IMR-90 (cell line): ENCODE measurements at regions not wholly inside any gene's neighbourhood (a gene's known extent, or its start where the extent isn't known, plus 50 kb on each side); places are given as distances from the start of the nearest gene placed in this dataset.

Experiments
- CEBPB ChIP-seq: IDR thresholded peaks from 2 replicates; pipeline ENCODE4 v1.6.1; 2012; ENCODE audit warnings: low read depth, low read length, improper control_type of control experiment
- CHD1 ChIP-seq: IDR thresholded peaks from 2 replicates; pipeline ENCODE4 v1.6.1; 2012; ENCODE audit warnings: low read depth, low read length, improper control_type of control experiment
- MAFK ChIP-seq: IDR thresholded peaks from 2 replicates; pipeline ENCODE4 v1.6.1; 2012; ENCODE audit warnings: low read depth, low read length, improper control_type of control experiment
- MAZ ChIP-seq: IDR thresholded peaks from 2 replicates; pipeline ENCODE4 v1.6.1; 2012; ENCODE audit warnings: low read depth, mild to moderate bottlenecking, low read length, improper control_type of control experiment, moderate library complexity, borderline replicate concordance
- MXI1 ChIP-seq: IDR thresholded peaks from 2 replicates; pipeline ENCODE4 v1.6.1; 2012; ENCODE audit warnings: low read depth, mild to moderate bottlenecking, low read length, moderate library complexity, borderline replicate concordance
- POLR2A ChIP-seq: IDR thresholded peaks from 2 replicates; pipeline ENCODE4 v1.6.1; 2012; ENCODE audit warnings: mild to moderate bottlenecking, low read depth, low read length
- RAD21 ChIP-seq: IDR thresholded peaks from 2 replicates; pipeline ENCODE4 v1.6.1; 2012; ENCODE audit warnings: low read length, improper control_type of control experiment
- RCOR1 ChIP-seq: IDR thresholded peaks from 2 replicates; pipeline ENCODE4 v1.6.1; 2012; ENCODE audit warnings: mild to moderate bottlenecking, low read length, improper control_type of control experiment; ENCODE audit not compliant: insufficient replicate concordance
- RFX5 ChIP-seq: IDR thresholded peaks from 2 replicates; pipeline ENCODE4 v1.8.0; 2012; ENCODE audit warnings: low read depth, mild to moderate bottlenecking, low read length, moderate library complexity
- SMC3 ChIP-seq: fragments of 150-350 bp; IDR thresholded peaks from 2 replicates; pipeline ENCODE4 v1.6.1; 2016; ENCODE audit warnings: low read depth, mild to moderate bottlenecking, antibody characterized with exemption, low read length, moderate library complexity
- TF ChIP-seq, protein P1 (sequence below): conservative IDR thresholded peaks from 2 replicates; pipeline ENCODE4 v1.5.1; 2012; ENCODE audit warnings: mild to moderate bottlenecking, low read depth, low read length, improper control_type of control experiment
- TF ChIP-seq, protein P2 (sequence below): fragments of 150-350 bp; IDR thresholded peaks from 2 replicates; pipeline ENCODE4 v1.6.1; 2017; ENCODE audit warnings: mild to moderate bottlenecking, antibody characterized with exemption, low read length, low read depth

DNA sequence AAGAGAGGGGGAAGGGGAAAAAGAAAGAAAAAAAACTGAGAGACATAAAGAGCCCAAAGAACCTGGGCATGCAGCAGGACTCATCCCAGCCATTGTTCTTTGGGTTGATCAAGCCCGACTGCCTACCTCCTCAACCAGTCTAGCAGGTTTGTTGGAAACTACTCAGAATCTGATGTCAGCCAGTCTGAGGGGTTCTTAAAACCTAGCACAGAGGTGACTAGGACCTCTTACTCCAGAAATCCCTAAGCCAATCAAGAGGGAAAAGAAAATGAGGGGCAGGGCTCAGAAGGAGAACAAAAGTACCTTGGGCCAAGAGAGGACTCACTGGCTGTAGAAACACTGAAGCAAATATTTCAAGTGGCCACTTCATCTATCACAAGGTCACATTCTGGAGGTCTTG is 228.0 kb downstream of the AASDHPPT start:
- TF ChIP-seq MAZ (no peak), RAD21 (no peak), CEBPB (no peak), MAFK (no peak), POLR2A (no peak), MXI1 (no peak), RFX5 (no peak), SMC3 (no peak), CHD1 (no peak), RCOR1 (no peak)
- TF ChIP-seq, protein P1, sequence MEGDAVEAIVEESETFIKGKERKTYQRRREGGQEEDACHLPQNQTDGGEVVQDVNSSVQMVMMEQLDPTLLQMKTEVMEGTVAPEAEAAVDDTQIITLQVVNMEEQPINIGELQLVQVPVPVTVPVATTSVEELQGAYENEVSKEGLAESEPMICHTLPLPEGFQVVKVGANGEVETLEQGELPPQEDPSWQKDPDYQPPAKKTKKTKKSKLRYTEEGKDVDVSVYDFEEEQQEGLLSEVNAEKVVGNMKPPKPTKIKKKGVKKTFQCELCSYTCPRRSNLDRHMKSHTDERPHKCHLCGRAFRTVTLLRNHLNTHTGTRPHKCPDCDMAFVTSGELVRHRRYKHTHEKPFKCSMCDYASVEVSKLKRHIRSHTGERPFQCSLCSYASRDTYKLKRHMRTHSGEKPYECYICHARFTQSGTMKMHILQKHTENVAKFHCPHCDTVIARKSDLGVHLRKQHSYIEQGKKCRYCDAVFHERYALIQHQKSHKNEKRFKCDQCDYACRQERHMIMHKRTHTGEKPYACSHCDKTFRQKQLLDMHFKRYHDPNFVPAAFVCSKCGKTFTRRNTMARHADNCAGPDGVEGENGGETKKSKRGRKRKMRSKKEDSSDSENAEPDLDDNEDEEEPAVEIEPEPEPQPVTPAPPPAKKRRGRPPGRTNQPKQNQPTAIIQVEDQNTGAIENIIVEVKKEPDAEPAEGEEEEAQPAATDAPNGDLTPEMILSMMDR, result no peak
- TF ChIP-seq, protein P2, sequence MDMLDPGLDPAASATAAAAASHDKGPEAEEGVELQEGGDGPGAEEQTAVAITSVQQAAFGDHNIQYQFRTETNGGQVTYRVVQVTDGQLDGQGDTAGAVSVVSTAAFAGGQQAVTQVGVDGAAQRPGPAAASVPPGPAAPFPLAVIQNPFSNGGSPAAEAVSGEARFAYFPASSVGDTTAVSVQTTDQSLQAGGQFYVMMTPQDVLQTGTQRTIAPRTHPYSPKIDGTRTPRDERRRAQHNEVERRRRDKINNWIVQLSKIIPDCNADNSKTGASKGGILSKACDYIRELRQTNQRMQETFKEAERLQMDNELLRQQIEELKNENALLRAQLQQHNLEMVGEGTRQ, result no peak
